ENCODE measurements at regions not wholly inside any gene's neighbourhood (a gene's known extent, or its start where the extent isn't known, plus 50 kb on each side); places are given as distances from the start of the nearest gene placed in this dataset.

DNA sequence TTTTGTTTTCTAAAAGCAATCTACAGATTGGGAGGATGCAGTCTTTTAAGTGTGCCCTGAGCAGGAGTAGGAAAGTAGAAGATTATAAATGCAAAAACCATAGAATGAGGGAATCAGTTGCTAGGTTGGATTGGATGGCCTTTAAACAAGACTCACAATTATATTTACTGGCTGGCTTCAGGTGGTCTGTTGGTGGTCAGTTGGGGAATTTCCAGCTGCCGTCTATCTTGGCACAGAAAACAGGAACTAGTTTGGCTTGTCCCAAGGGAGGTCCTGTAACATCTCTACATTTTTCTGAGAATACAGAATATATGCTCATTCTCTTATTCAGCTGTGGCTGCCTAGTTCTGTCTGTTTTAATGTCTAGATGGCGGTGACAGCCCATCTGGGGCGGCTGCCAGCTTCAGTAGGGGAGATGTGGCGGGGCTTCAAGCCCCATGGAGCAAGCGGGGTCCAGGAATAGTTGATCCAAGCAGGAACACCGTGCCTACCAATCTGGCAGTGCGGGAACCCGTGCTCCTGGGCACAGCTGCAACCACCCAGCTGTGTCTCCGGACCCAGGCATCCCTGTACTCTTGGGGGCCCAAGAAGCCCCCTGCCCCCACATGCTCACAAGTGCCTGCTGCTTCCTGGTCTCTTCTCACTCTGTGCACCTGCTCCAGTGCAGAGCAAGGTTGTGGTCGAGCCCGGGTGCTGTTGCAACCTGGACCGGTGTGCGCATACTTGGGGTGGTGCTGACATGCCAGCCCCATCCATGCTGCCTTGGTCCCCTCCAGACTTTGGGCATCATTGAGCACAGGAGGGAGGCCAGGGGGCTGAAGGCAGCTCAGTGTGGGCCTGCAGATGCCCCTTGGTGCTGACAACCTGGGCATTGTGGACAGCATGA lies 1182.6 kb downstream of the AMY1C start:
- DNase-seq (ENCODE audit: low read depth, low spot score) = no peak
- ChIA-PET RAD21 (ENCODE audit: unreplicated experiment) (interaction anchor here (1.8 kb wide), 1 partner anchor 95 kb away, joined by 5 read pairs; no protein-coding TSS in a partner anchor), CTCF (interaction anchor here (1.3 to 1.6 kb wide), 3 partner anchors 41 to 153 kb away, joined by 3 to 4 read pairs (median 4); no protein-coding TSS in a partner anchor), SMC1A (ENCODE audit: uncharacterized antibody, unreplicated experiment) (interaction anchor here (0.9 to 1.7 kb wide), 10 partner anchors 9 to 203 kb away, joined by 3 to 10 read pairs (median 3); no protein-coding TSS in a partner anchor), POLR2A (interaction anchor here (1.3 kb wide), 1 partner anchor 14 kb away, joined by 3 read pairs; no protein-coding TSS in a partner anchor)
- no TSS peak for BruUV-seq (replicated peaks)
- Histone ChIP-seq H3K9ac (ENCODE audit: control insufficient read depth, insufficient read depth, low read length) (no peak overlapping the region), H3K4me2 (ENCODE audit: control insufficient read depth, insufficient read depth) (0 out of 2 replicates have a peak overlapping the region, but pooled peaks have one; percentile 17), H3K9me3 (replicated peaks; ENCODE audit: control insufficient read depth, insufficient read depth, low read length) (no peaks in the 10 kb centered on the region; the same call in 2 of the 3 replicates), H3K4me3 (no peak overlapping the region), H3K36me3 (ENCODE audit: control insufficient read depth in 2 of 2, insufficient read depth in 2 of 2, low read length in 1 of 2) (no peaks in the 10 kb centered on the region), H4K20me1 (ENCODE audit: control insufficient read depth, insufficient read depth) (no peaks in the 10 kb centered on the region), H3K27ac (ENCODE audit: control insufficient read depth, insufficient read depth) (no peak overlapping the region), H3K27me3 (replicated peaks in 1 of 2; ENCODE audit: control insufficient read depth in 2 of 2, insufficient read depth in 2 of 2, low read length in 1 of 2) (no peaks in the 10 kb centered on the region), H3K4me1 (ENCODE audit: control insufficient read depth, insufficient read depth, low read length) (peaks cover 6% of the 10 kb centered on the region), H3K79me2 (ENCODE audit: control insufficient read depth, insufficient read depth, low read length) (no peaks in the 10 kb centered on the region), H2AFZ (ENCODE audit: control insufficient read depth, low read depth, low read length) (peak overlapping the region; percentile 12; the same call in 1 of the 2 replicates)
- 5% methylated on average over 12 of the region's 13 CpGs for WGBS (ENCODE audit: insufficient coverage, insufficient replicate concordance, low lambda C conversion rate, missing lambda C conversion rate)
- peak; percentile 41 for FAIRE-seq
- in situ Hi-C loops (cut with MboI) (no loop called here), intact Hi-C loops (cut with micrococcal nuclease; ENCODE audit: unreplicated experiment) (no loop called here)
- peak; percentile 77 for ATAC-seq
- TF ChIP-seq, protein P1, sequence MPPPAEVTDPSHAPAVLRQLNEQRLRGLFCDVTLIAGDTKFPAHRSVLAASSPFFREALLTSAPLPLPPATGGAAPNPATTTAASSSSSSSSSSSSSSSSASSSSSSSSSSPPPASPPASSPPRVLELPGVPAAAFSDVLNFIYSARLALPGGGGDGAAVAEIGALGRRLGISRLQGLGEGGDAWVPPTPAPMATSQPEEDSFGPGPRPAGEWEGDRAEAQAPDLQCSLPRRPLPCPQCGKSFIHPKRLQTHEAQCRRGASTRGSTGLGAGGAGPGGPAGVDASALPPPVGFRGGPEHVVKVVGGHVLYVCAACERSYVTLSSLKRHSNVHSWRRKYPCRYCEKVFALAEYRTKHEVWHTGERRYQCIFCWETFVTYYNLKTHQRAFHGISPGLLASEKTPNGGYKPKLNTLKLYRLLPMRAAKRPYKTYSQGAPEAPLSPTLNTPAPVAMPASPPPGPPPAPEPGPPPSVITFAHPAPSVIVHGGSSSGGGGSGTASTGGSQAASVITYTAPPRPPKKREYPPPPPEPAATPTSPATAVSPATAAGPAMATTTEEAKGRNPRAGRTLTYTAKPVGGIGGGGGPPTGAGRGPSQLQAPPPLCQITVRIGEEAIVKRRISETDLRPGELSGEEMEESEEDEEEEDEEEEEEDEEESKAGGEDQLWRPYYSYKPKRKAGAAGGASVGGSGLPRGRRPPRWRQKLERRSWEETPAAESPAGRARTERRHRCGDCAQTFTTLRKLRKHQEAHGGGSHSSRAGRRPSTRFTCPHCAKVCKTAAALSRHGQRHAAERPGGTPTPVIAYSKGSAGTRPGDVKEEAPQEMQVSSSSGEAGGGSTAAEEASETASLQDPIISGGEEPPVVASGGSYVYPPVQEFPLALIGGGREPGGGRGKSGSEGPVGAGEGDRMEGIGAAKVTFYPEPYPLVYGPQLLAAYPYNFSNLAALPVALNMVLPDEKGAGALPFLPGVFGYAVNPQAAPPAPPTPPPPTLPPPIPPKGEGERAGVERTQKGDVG (CRISPR knock-in tag; IDR thresholded peaks at IDR 0.05) = no peak
- no peak for TF ChIP-seq RCOR1 (conservative IDR thresholded peaks at IDR 0.05; ENCODE audit: low read depth, low read length)
- TF ChIP-seq CHD4 (IDR thresholded peaks at IDR 0.05) = no peak
- TF ChIP-seq, protein P2, sequence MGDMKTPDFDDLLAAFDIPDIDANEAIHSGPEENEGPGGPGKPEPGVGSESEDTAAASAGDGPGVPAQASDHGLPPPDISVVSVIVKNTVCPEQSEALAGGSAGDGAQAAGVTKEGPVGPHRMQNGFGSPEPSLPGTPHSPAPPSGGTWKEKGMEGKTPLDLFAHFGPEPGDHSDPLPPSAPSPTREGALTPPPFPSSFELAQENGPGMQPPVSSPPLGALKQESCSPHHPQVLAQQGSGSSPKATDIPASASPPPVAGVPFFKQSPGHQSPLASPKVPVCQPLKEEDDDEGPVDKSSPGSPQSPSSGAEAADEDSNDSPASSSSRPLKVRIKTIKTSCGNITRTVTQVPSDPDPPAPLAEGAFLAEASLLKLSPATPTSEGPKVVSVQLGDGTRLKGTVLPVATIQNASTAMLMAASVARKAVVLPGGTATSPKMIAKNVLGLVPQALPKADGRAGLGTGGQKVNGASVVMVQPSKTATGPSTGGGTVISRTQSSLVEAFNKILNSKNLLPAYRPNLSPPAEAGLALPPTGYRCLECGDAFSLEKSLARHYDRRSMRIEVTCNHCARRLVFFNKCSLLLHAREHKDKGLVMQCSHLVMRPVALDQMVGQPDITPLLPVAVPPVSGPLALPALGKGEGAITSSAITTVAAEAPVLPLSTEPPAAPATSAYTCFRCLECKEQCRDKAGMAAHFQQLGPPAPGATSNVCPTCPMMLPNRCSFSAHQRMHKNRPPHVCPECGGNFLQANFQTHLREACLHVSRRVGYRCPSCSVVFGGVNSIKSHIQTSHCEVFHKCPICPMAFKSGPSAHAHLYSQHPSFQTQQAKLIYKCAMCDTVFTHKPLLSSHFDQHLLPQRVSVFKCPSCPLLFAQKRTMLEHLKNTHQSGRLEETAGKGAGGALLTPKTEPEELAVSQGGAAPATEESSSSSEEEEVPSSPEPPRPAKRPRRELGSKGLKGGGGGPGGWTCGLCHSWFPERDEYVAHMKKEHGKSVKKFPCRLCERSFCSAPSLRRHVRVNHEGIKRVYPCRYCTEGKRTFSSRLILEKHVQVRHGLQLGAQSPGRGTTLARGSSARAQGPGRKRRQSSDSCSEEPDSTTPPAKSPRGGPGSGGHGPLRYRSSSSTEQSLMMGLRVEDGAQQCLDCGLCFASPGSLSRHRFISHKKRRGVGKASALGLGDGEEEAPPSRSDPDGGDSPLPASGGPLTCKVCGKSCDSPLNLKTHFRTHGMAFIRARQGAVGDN (IDR thresholded peaks at IDR 0.05) = no peak
- TF ChIP-seq ZNF207 (IDR thresholded peaks at IDR 0.05; ENCODE audit: borderline replicate concordance) = no peak
- TF ChIP-seq, protein P3, sequence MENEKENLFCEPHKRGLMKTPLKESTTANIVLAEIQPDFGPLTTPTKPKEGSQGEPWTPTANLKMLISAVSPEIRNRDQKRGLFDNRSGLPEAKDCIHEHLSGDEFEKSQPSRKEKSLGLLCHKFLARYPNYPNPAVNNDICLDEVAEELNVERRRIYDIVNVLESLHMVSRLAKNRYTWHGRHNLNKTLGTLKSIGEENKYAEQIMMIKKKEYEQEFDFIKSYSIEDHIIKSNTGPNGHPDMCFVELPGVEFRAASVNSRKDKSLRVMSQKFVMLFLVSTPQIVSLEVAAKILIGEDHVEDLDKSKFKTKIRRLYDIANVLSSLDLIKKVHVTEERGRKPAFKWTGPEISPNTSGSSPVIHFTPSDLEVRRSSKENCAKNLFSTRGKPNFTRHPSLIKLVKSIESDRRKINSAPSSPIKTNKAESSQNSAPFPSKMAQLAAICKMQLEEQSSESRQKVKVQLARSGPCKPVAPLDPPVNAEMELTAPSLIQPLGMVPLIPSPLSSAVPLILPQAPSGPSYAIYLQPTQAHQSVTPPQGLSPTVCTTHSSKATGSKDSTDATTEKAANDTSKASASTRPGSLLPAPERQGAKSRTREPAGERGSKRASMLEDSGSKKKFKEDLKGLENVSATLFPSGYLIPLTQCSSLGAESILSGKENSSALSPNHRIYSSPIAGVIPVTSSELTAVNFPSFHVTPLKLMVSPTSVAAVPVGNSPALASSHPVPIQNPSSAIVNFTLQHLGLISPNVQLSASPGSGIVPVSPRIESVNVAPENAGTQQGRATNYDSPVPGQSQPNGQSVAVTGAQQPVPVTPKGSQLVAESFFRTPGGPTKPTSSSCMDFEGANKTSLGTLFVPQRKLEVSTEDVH (IDR thresholded peaks at IDR 0.05; ENCODE audit: low read depth, partially characterized antibody) = no peak
- TF ChIP-seq NR2F1 (conservative IDR thresholded peaks at IDR 0.05) = no peak
- no peak for TF ChIP-seq ZNF622 (IDR thresholded peaks at IDR 0.05)
- TF ChIP-seq ATF7 (IDR thresholded peaks at IDR 0.05; ENCODE audit: low read depth) = no peak
- TF ChIP-seq POLR2AphosphoS5 (IDR thresholded peaks at IDR 0.05; ENCODE audit: low read length) = no peak
- TF ChIP-seq MYC (IDR thresholded peaks at IDR 0.05; ENCODE audit: insufficient read depth, insufficient read length, insufficient replicate concordance, low read length, severe bottlenecking) = no peak
- TF ChIP-seq EED (IDR thresholded peaks at IDR 0.05; ENCODE audit: low read depth) = no peak

Measured in GM12878 (cell line).